A673 (cell line): ENCODE measurements at regions not wholly inside any gene's neighbourhood (a gene's known extent, or its start where the extent isn't known, plus 50 kb on each side); places are given as distances from the start of the nearest gene placed in this dataset.
A peak's percentile ranks its signal among the peaks of the same experiment; 100 is the strongest.

ENCODE experiments used
- BruUV-seq: library from RNA; stranded (reverse); fragments of 400-500 nt; replicated peaks from 2 replicates; lab custom pipeline; 2021; lab: Mats Ljungman, UMichigan
- CTCF ChIA-PET: fragments of 300-600 bp; sonication (Branson Sonifier 250); formaldehyde crosslinking; loops from one replicate; lab custom pipeline; 2022; ENCODE audit warnings: antibody characterized with exemption; lab: Charles Lee
- POLR2A ChIA-PET: fragments of 300-600 bp; sonication (Branson Sonifier 250); formaldehyde crosslinking; loops from one replicate; lab custom pipeline; 2022; ENCODE audit warnings: antibody characterized with exemption; ENCODE audit not compliant: low non-redundant PET; lab: Charles Lee
- DNase-seq: peaks from one replicate; pipeline ENCODE4 v3.0.0-alpha.2; 2015; ENCODE audit warnings: low spot score
- H3K27ac ChIP-seq: fragments of 200-600 bp; sonication (generic); 2 replicates; pipeline ENCODE4 v1.5.1; 2016; ENCODE audit warnings: mixed run types, low read depth, mild to moderate bottlenecking, mixed read lengths, antibody characterized with exemption, low read length; ENCODE audit not compliant: poor library complexity, severe bottlenecking
- H3K27me3 ChIP-seq: fragments of 200-600 bp; sonication (generic); replicated peaks from 2 replicates; pipeline ENCODE4 v1.6.1; 2017; ENCODE audit warnings: mixed run types, low read depth, mild to moderate bottlenecking, mixed read lengths, antibody characterized with exemption, low read length; ENCODE audit not compliant: insufficient read depth, poor library complexity
- H3K36me3 ChIP-seq: fragments of 200-600 bp; sonication (generic); 2 replicates; pipeline ENCODE4 v1.6.1; 2016; ENCODE audit warnings: mixed run types, mild to moderate bottlenecking, mixed read lengths, antibody characterized with exemption, low read length; ENCODE audit not compliant: insufficient read depth, poor library complexity, severe bottlenecking
- H3K4me1 ChIP-seq: fragments of 200-600 bp; sonication (generic); 2 replicates; pipeline ENCODE4 v1.6.1; 2017; ENCODE audit warnings: mixed run types, mild to moderate bottlenecking, mixed read lengths, antibody characterized with exemption, low read length; ENCODE audit not compliant: insufficient read depth, poor library complexity, severe bottlenecking
- H3K4me3 ChIP-seq: fragments of 200-600 bp; sonication (generic); 2 replicates; pipeline ENCODE4 v1.5.1; 2016; ENCODE audit warnings: low read depth, mixed run types, mild to moderate bottlenecking, mixed read lengths, low read length; ENCODE audit not compliant: poor library complexity, severe bottlenecking
- H3K9me3 ChIP-seq: fragments of 200-600 bp; sonication (generic); 2 replicates; pipeline ENCODE4 v1.6.1; 2016; ENCODE audit warnings: mixed run types, low read depth, mild to moderate bottlenecking, mixed read lengths, antibody characterized with exemption, low read length; ENCODE audit not compliant: poor library complexity, severe bottlenecking
- CTCF ChIP-seq: fragments of 300-800, 200-600 bp; sonication (generic); conservative IDR thresholded peaks from 2 replicates; pipeline ENCODE4 v1.5.1; 2017; ENCODE audit warnings: low read depth, mild to moderate bottlenecking, antibody characterized with exemption, low read length, moderate library complexity, mixed read lengths
- EZH2 ChIP-seq: fragments of 200-600 bp; sonication (generic); IDR thresholded peaks from 2 replicates; pipeline ENCODE4 v1.6.1; 2017; ENCODE audit warnings: borderline replicate concordance, low read depth, mild to moderate bottlenecking, mixed read lengths, antibody characterized with exemption, low read length; ENCODE audit not compliant: poor library complexity, severe bottlenecking
- intact Hi-C: fragments of 100-400 bp; cut with micrococcal nuclease; formaldehyde crosslinking; loops from one replicate; pipeline ENCODE4 v1.10.0; 2022; ENCODE audit not compliant: unreplicated experiment

DNA sequence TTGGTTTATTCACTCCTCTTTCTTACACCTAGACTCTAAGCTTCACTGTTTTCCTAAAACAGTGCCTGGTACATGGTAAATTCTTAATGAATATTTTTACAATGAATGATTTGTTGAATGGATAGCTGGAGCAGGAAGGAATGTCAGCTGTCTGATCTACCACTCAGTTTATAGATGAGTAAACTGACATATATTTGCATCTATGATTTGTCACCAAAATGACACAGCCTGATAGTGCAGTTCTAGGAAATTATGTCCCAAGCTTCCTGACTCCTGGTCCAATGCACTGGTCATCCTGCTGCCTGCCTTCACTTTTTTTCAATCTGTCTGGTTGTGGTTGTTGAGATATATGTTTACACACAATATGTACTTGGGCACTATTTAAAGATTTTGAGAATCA, 651.7 kb upstream of the WWC1 start:
- POLR2A ChIA-PET = no interaction called here
- intact Hi-C loops = no loop called here
- CTCF ChIA-PET = no interaction called here
- TF ChIP-seq CTCF (no peak), EZH2 (no peak)
- no peak for DNase-seq
- Histone ChIP-seq H3K4me3 (no peak overlapping the region), H3K27ac (peak overlapping the region; percentile 26), H3K4me1 (peaks cover 58% of the 10 kb centered on the region), H3K9me3 (no peaks in the 10 kb centered on the region), H3K36me3 (no peaks in the 10 kb centered on the region), H3K27me3 (no peaks in the 10 kb centered on the region)
- BruUV-seq = no TSS peak

GRCh38 chr5:167642181-167642580, 649.3 kb upstream of the WWC1 start:
- Histone ChIP-seq H3K27ac (peak overlapping the region; percentile 90), H3K4me3 (peak overlapping the region; percentile 16), H3K36me3 (no peaks in the 10 kb centered on the region), H3K9me3 (no peaks in the 10 kb centered on the region), H3K27me3 (no peaks in the 10 kb centered on the region), H3K4me1 (peaks cover 57% of the 10 kb centered on the region)
- CTCF ChIA-PET = interaction anchor here (0.5 kb wide), 1 partner anchor 68 kb away, joined by 6 read pairs; no protein-coding TSS in a partner anchor
- POLR2A ChIA-PET = no interaction called here
- TF ChIP-seq CTCF = no peak
- no peak for TF ChIP-seq EZH2
- no TSS peak for BruUV-seq
- no peak for DNase-seq
- intact Hi-C loops = loop anchor here (2.0 kb wide), 1 partner anchor 253 kb away; no protein-coding TSS in a partner anchor

DNA sequence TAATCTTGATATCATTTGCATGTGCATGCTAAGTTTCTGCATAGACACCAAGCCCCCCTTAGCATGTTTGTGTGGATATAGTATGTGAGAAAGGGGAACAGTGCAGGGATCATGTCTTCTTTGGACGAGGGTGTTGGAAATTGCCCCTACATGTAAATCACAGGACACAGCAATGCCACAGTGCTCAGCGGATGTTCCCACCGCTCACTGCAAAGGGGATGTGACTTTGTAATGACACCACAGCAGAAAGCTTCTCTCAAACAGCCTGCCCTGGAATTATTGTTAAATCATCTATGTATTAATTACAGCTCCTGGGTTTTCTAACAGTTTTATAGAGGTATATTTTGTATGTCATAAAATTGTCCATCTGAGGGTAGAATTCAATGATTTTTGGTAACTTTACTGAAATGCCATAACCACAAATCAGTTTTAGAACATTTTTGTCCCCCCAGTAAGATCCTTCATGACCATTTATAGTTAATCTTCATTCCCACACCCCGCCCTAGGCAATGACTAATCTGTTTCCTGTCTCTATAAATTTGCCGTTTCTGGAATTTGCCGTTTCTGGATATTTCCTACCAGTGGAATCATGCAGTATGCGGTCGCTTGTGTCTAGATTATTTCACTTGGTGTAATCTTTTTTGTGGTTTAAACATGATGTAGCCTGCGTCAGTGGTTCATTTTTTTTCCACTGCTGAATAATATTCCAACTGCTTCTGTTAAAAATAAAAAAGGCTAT, 648.5 kb upstream of the WWC1 start:
- ChIA-PET CTCF (interaction anchor here (0.5 kb wide), 1 partner anchor 68 kb away, joined by 6 read pairs; no protein-coding TSS in a partner anchor), POLR2A (interaction anchor here (0.7 kb wide), 1 partner anchor 64 kb away, joined by 3 read pairs; no protein-coding TSS in a partner anchor)
- BruUV-seq = no TSS peak
- TF ChIP-seq EZH2 = no peak
- TF ChIP-seq CTCF = no peak
- Histone ChIP-seq H3K36me3 (no peaks in the 10 kb centered on the region), H3K4me1 (peaks cover 55% of the 10 kb centered on the region), H3K9me3 (no peaks in the 10 kb centered on the region), H3K4me3 (peak overlapping the region; percentile 16), H3K27me3 (no peaks in the 10 kb centered on the region), H3K27ac (peak overlapping the region; percentile 90)
- DNase-seq = peak; percentile 86
- intact Hi-C loops = loop anchor here (2.0 kb wide), 1 partner anchor 252 kb away; no protein-coding TSS in a partner anchor
